ENCODE measurements at regions not wholly inside any gene's neighbourhood (a gene's known extent, or its start where the extent isn't known, plus 50 kb on each side); places are given as distances from the start of the nearest gene placed in this dataset.

DNA sequence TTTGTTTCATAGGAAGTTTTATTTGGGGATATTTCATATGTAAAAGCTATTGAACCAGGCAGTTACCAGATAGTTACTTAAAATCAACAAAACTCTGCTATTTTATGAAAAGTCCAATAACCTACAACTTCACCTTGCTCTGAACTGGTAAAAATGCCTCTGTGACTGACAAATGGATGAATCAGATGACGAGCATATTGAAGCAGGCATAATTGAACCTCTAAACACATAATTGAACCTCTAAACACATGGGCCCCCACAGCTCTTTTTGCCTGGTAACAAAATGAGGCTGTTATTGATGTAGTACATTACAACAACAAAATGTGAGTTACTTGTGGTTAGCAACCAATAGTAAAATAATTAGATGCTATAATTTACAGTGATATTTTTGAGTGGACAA lies 99.7 kb downstream of the MBL2 start:
- peaks cover 10% of the 10 kb centered on the region; the same call in 1 of the 2 replicates for H3K4me1 ChIP-seq (ENCODE audit: insufficient read depth, low read length)
- DNase-seq (no peak), ATAC-seq (no peak)
- intact Hi-C loops (cut with micrococcal nuclease): no loop called here
- H3K9me3 ChIP-seq (ENCODE audit: low read length): peaks cover 13% of the 10 kb centered on the region; the same call in 1 of the 2 replicates
- TF ChIP-seq, protein P1, sequence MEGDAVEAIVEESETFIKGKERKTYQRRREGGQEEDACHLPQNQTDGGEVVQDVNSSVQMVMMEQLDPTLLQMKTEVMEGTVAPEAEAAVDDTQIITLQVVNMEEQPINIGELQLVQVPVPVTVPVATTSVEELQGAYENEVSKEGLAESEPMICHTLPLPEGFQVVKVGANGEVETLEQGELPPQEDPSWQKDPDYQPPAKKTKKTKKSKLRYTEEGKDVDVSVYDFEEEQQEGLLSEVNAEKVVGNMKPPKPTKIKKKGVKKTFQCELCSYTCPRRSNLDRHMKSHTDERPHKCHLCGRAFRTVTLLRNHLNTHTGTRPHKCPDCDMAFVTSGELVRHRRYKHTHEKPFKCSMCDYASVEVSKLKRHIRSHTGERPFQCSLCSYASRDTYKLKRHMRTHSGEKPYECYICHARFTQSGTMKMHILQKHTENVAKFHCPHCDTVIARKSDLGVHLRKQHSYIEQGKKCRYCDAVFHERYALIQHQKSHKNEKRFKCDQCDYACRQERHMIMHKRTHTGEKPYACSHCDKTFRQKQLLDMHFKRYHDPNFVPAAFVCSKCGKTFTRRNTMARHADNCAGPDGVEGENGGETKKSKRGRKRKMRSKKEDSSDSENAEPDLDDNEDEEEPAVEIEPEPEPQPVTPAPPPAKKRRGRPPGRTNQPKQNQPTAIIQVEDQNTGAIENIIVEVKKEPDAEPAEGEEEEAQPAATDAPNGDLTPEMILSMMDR (conservative IDR thresholded peaks at IDR 0.05; ENCODE audit: low read depth, low read length): no peak
- no peak for TF ChIP-seq EZH2phosphoT487 (IDR thresholded peaks at IDR 0.05; ENCODE audit: borderline replicate concordance, low read length)
- TF ChIP-seq EZH2 (IDR thresholded peaks at IDR 0.05; ENCODE audit: low read length, unreplicated experiment): no peak
- H3K4me2 ChIP-seq (ENCODE audit: low read length): no peak overlapping the region
- no peak overlapping the region for H3K27ac ChIP-seq (ENCODE audit: low read length)
- no peaks in the 10 kb centered on the region for H3K27me3 ChIP-seq (ENCODE audit: low read length)
- no peak overlapping the region for H3K4me3 ChIP-seq (ENCODE audit: low read length)
- no peaks in the 10 kb centered on the region for H4K20me1 ChIP-seq (ENCODE audit: low read length)
- H2AFZ ChIP-seq (ENCODE audit: low read length): no peak overlapping the region
- no TSS peak for BruUV-seq (replicated peaks)
- H3K9ac ChIP-seq (ENCODE audit: low read length): no peak overlapping the region
- no peaks in the 10 kb centered on the region for H3F3A ChIP-seq (ENCODE audit: low read length, unreplicated experiment)
- H3K79me2 ChIP-seq (ENCODE audit: low read length): no peaks in the 10 kb centered on the region
- CTCF ChIA-PET: no interaction called here
- H3K9me2 ChIP-seq (replicated peaks; ENCODE audit: low read length): no peaks in the 10 kb centered on the region
- H3K36me3 ChIP-seq (ENCODE audit: low read depth, low read length): no peaks in the 10 kb centered on the region
- POLR2A ChIA-PET (ENCODE audit: unreplicated experiment): no interaction called here

DNA sequence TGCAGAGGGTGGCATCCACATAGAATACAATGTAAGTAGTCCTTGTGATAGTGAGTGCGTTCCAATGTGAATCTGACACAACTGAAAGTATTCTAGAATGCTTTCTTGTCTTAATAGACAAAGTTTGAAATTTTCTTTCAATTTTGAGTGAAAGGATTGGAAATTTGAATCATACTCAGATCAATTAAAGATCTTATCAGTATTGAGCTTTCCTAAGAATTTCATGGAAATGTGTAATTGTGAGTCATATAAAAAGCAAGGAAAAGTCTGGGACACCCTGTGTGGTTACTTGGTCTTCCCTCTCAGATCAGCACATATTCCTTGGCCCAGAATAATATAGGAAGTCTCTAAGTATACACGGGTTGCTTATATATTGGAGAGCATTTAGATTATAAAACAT lies 99.1 kb downstream of the MBL2 start:
- CTCF ChIA-PET: no interaction called here

DNA sequence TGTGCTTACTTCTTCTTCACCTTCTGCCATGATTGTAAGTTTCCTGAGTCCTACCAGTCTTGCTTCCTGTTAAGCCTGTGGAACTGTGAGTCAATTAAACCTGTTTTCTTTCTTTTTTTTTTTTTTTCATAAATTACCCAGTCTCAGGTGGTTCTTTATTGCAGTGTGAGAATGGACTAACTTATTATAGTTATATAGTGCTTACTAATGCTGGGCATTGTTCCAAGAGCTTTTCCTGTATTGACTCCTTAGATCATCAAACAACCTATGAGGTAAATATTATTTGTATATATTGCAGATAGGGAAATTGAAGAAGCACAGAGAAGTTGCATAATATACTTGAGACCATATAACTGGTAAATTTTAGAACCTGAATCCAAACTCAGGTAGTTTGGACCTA lies 98.1 kb downstream of the MBL2 start:
- H3K4me3 ChIP-seq (ENCODE audit: low read length): no peak overlapping the region
- H3K4me2 ChIP-seq (ENCODE audit: low read length): no peak overlapping the region
- 0 out of 2 replicates have a peak, but pooled peaks cover 5% of the 10 kb centered on the region for H3K9me3 ChIP-seq (ENCODE audit: low read length)
- BruUV-seq (replicated peaks): no TSS peak
- no peaks in the 10 kb centered on the region for H3F3A ChIP-seq (ENCODE audit: low read length, unreplicated experiment)
- no peak overlapping the region for H3K9ac ChIP-seq (ENCODE audit: low read length)
- no peaks in the 10 kb centered on the region for H3K79me2 ChIP-seq (ENCODE audit: low read length)
- no peak overlapping the region for H3K27ac ChIP-seq (ENCODE audit: low read length)
- DNase-seq: peak; percentile 74
- H3K36me3 ChIP-seq (ENCODE audit: low read depth, low read length): no peaks in the 10 kb centered on the region
- peak; percentile 54 for ATAC-seq
- no peak overlapping the region for H2AFZ ChIP-seq (ENCODE audit: low read length)
- no peaks in the 10 kb centered on the region for H4K20me1 ChIP-seq (ENCODE audit: low read length)
- H3K4me1 ChIP-seq (ENCODE audit: insufficient read depth, low read length): peaks cover 10% of the 10 kb centered on the region; the same call in 1 of the 2 replicates
- no peaks in the 10 kb centered on the region for H3K27me3 ChIP-seq (ENCODE audit: low read length)
- intact Hi-C loops (cut with micrococcal nuclease): no loop called here
- ChIA-PET CTCF (no interaction called here), POLR2A (ENCODE audit: unreplicated experiment) (no interaction called here)
- no peaks in the 10 kb centered on the region for H3K9me2 ChIP-seq (replicated peaks; ENCODE audit: low read length)
- TF ChIP-seq, protein P1 (conservative IDR thresholded peaks at IDR 0.05; ENCODE audit: low read depth, low read length): no peak
- no peak for TF ChIP-seq EZH2 (IDR thresholded peaks at IDR 0.05; ENCODE audit: low read length, unreplicated experiment)
- no peak for TF ChIP-seq EZH2phosphoT487 (IDR thresholded peaks at IDR 0.05; ENCODE audit: borderline replicate concordance, low read length)

More for the DNA sequence above, 99.1 kb downstream of the MBL2 start:
- Histone ChIP-seq H3K9ac (ENCODE audit: low read length) (no peak overlapping the region), H3K79me2 (ENCODE audit: low read length) (no peaks in the 10 kb centered on the region), H3K27ac (ENCODE audit: low read length) (no peak overlapping the region), H2AFZ (ENCODE audit: low read length) (no peak overlapping the region), H3K36me3 (ENCODE audit: low read depth, low read length) (no peaks in the 10 kb centered on the region), H3K4me1 (ENCODE audit: insufficient read depth, low read length) (peaks cover 10% of the 10 kb centered on the region; the same call in 1 of the 2 replicates), H3K4me2 (ENCODE audit: low read length) (no peak overlapping the region), H3F3A (ENCODE audit: low read length, unreplicated experiment) (no peaks in the 10 kb centered on the region), H3K9me2 (replicated peaks; ENCODE audit: low read length) (no peaks in the 10 kb centered on the region), H3K9me3 (ENCODE audit: low read length) (peaks cover 7% of the 10 kb centered on the region; the same call in 1 of the 2 replicates), H4K20me1 (ENCODE audit: low read length) (no peaks in the 10 kb centered on the region), H3K27me3 (ENCODE audit: low read length) (no peaks in the 10 kb centered on the region), H3K4me3 (ENCODE audit: low read length) (no peak overlapping the region)
- BruUV-seq (replicated peaks): no TSS peak
- DNase-seq: no peak
- intact Hi-C loops (cut with micrococcal nuclease): no loop called here
- POLR2A ChIA-PET (ENCODE audit: unreplicated experiment): no interaction called here
- ATAC-seq: no peak
- TF ChIP-seq EZH2 (IDR thresholded peaks at IDR 0.05; ENCODE audit: low read length, unreplicated experiment) (no peak), EZH2phosphoT487 (IDR thresholded peaks at IDR 0.05; ENCODE audit: borderline replicate concordance, low read length) (no peak)
- TF ChIP-seq, protein P1 (conservative IDR thresholded peaks at IDR 0.05; ENCODE audit: low read depth, low read length): no peak
